ENCODE measurements at regions not wholly inside any gene's neighbourhood (a gene's known extent, or its start where the extent isn't known, plus 50 kb on each side); places are given as distances from the start of the nearest gene placed in this dataset.

GRCh38 chr1:208885650-208886049, 641.5 kb upstream of the PLXNA2 start:
- H3K4me3 ChIP-seq (ENCODE audit: low read depth, low read length): no peak overlapping the region
- TF ChIP-seq ZNF184 (tag by site-specific recombination; IDR thresholded peaks at IDR 0.05) (no peak), ZNF510 (tag by site-specific recombination; IDR thresholded peaks at IDR 0.05; ENCODE audit: insufficient replicate concordance) (no peak), SETDB1 (IDR thresholded peaks at IDR 0.05; ENCODE audit: insufficient read length, low read length) (no peak), ZBTB17 (tag by site-specific recombination; IDR thresholded peaks at IDR 0.05) (no peak), KLF16 (tag by site-specific recombination; IDR thresholded peaks at IDR 0.05) (no peak), ZNF560 (tag by site-specific recombination; IDR thresholded peaks at IDR 0.05; ENCODE audit: borderline replicate concordance) (no peak), ZBTB8A (tag by site-specific recombination; IDR thresholded peaks at IDR 0.05) (no peak), ZBTB6 (tag by site-specific recombination; IDR thresholded peaks at IDR 0.05) (no peak), ZNF639 (tag by site-specific recombination; IDR thresholded peaks at IDR 0.05) (no peak), ZNF433 (tag by site-specific recombination; IDR thresholded peaks at IDR 0.05; ENCODE audit: low read depth) (no peak), ZNF654 (tag by site-specific recombination; IDR thresholded peaks at IDR 0.05; ENCODE audit: low read depth) (no peak), ZNF239 (tag by site-specific recombination; IDR thresholded peaks at IDR 0.05) (no peak), ZBTB11 (tag by site-specific recombination; conservative IDR thresholded peaks at IDR 0.05; ENCODE audit: low read depth) (no peak), ZNF26 (tag by site-specific recombination; IDR thresholded peaks at IDR 0.05) (no peak), ZNF155 (tag by site-specific recombination; IDR thresholded peaks at IDR 0.05) (no peak), YY1 (tag by site-specific recombination; IDR thresholded peaks at IDR 0.05) (no peak), ZNF521 (tag by site-specific recombination; IDR thresholded peaks at IDR 0.05) (no peak), ZNF248 (tag by site-specific recombination; IDR thresholded peaks at IDR 0.05) (no peak), ZSCAN30 (tag by site-specific recombination; IDR thresholded peaks at IDR 0.05) (no peak), ZNF513 (tag by site-specific recombination; IDR thresholded peaks at IDR 0.05) (no peak)
- CTCF ChIA-PET: no interaction called here
- H3K27ac ChIP-seq (ENCODE audit: extremely low read depth, low read depth, low read length): no peak overlapping the region
- H3K4me1 ChIP-seq (ENCODE audit: control insufficient read depth, insufficient read depth, low read length): peaks cover 3% of the 10 kb centered on the region; the same call in 1 of the 2 replicates
- H3K36me3 ChIP-seq (ENCODE audit: control insufficient read depth in 2 of 2, insufficient read depth in 1 of 2, low read length in 2 of 2): no peaks in the 10 kb centered on the region
- POLR2A ChIA-PET: no interaction called here
- H3K9me3 ChIP-seq (ENCODE audit: control insufficient read depth, insufficient read depth, low read depth, low read length): no peaks in the 10 kb centered on the region
